ENCODE measurements at regions not wholly inside any gene's neighbourhood (a gene's known extent, or its start where the extent isn't known, plus 50 kb on each side); places are given as distances from the start of the nearest gene placed in this dataset.

GRCh38 chr20:6430381-6430780 lies 307.6 kb upstream of the FERMT1 start (continued):
- TF ChIP-seq TAF7 (optimal IDR thresholded peaks at IDR 0.05; ENCODE audit: borderline replicate concordance, low read depth, low read length) (no peak), EGR1 (IDR thresholded peaks at IDR 0.05; ENCODE audit: borderline replicate concordance, low read depth, low read length) (no peak)
- TF ChIP-seq, protein P1, sequence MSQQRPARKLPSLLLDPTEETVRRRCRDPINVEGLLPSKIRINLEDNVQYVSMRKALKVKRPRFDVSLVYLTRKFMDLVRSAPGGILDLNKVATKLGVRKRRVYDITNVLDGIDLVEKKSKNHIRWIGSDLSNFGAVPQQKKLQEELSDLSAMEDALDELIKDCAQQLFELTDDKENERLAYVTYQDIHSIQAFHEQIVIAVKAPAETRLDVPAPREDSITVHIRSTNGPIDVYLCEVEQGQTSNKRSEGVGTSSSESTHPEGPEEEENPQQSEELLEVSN (IDR thresholded peaks at IDR 0.05): no peak
